Stimulated activated naive CD8-positive, alpha-beta T cell treated with anti-CD3 and anti-CD28 coated beads, Interleukin-15, amount 100 ng/mL, for 72 hours (primary cell): ENCODE measurements at regions not wholly inside any gene's neighbourhood (a gene's known extent, or its start where the extent isn't known, plus 50 kb on each side); places are given as distances from the start of the nearest gene placed in this dataset.
"Not testable (repeated sequence)": the region's sequence is repeated elsewhere in the genome, so short reads cannot be mapped to it uniquely, and the experiment has no call there.

Experiments
- ATAC-seq: fragments of 150-1000 bp; cut with Tn5 transposase; 2 replicates; pipeline ENCODE4 v1.10.0; 2021; ENCODE audit warnings: mild to moderate bottlenecking, moderate library complexity
- DNase-seq, 2 donors: peaks; one replicate each; pipeline ENCODE4 v3.0.0; 2021 to 2022
- H3K27ac Mint-ChIP-seq, 2 donors: one replicate each; pipeline ENCODE4 v1.8.0; 2022; ENCODE audit warnings: mild to moderate bottlenecking in 2 of 2, mixed read lengths in 2 of 2, moderate library complexity in 2 of 2
- H3K27me3 Mint-ChIP-seq: one replicate; pipeline ENCODE4 v1.8.0; 2022; ENCODE audit warnings: mixed read lengths
- H3K4me1 Mint-ChIP-seq: one replicate; pipeline ENCODE4 v1.8.0; 2022; ENCODE audit warnings: mild to moderate bottlenecking, mixed read lengths
- H3K4me3 Mint-ChIP-seq, 2 donors: one replicate each; pipeline ENCODE4 v1.8.0; 2022; ENCODE audit warnings: mild to moderate bottlenecking in 2 of 2, mixed read lengths in 2 of 2, moderate library complexity in 1 of 2
- H3K9me3 Mint-ChIP-seq, 2 donors: one replicate each; pipeline ENCODE4 v1.8.0; 2022; ENCODE audit warnings: mixed read lengths in 2 of 2

- no peaks in the 10 kb centered on the region for H3K27me3 Mint-ChIP-seq
- no peak overlapping the region for H3K27ac Mint-ChIP-seq
- no peak for DNase-seq
- no peak overlapping the region for H3K4me3 Mint-ChIP-seq
- no peak for ATAC-seq
- no peaks in the 10 kb centered on the region for H3K4me1 Mint-ChIP-seq
- H3K9me3 Mint-ChIP-seq = peaks cover 0 to 15% of the 10 kb centered on the region in 2 donors
Measured at GRCh38 chr14:26332966-26333365, 264.9 kb downstream of the NOVA1 start.

- ATAC-seq = no peak
- no peak for DNase-seq
- Mint-ChIP-seq H3K4me3 (no peak overlapping the region), H3K27ac (no peak overlapping the region), H3K27me3 (no peaks in the 10 kb centered on the region), H3K4me1 (no peaks in the 10 kb centered on the region), H3K9me3 (peaks cover 0 to 15% of the 10 kb centered on the region in 2 donors)
Measured at GRCh38 chr14:26330982-26331381, 266.9 kb downstream of the NOVA1 start.

GRCh38 chr14:26328791-26329190 lies 269.0 kb downstream of the NOVA1 start:
- no peak overlapping the region for H3K27ac Mint-ChIP-seq
- H3K27me3 Mint-ChIP-seq = no peaks in the 10 kb centered on the region
- H3K4me3 Mint-ChIP-seq = no peak overlapping the region
- H3K9me3 Mint-ChIP-seq = peaks cover 0 to 15% of the 10 kb centered on the region in 2 donors
- ATAC-seq (no peak), DNase-seq (no peak)
- no peaks in the 10 kb centered on the region for H3K4me1 Mint-ChIP-seq

GRCh38 chr14:26323869-26324268 lies 274.0 kb downstream of the NOVA1 start:
- Mint-ChIP-seq H3K27me3 (no peaks in the 10 kb centered on the region), H3K27ac (no peak overlapping the region), H3K4me1 (no peaks in the 10 kb centered on the region), H3K4me3 (no peak overlapping the region), H3K9me3 (peaks cover 0 to 5% of the 10 kb centered on the region in 2 donors)
- no peak for DNase-seq
- no peak for ATAC-seq

GRCh38 chr14:26320886-26321285 lies 276.9 kb downstream of the NOVA1 start:
- ATAC-seq = no peak
- Mint-ChIP-seq H3K9me3 (peaks cover 0 to 5% of the 10 kb centered on the region in 2 donors), H3K4me3 (no peak overlapping the region), H3K27me3 (no peaks in the 10 kb centered on the region), H3K27ac (no peak overlapping the region), H3K4me1 (no peaks in the 10 kb centered on the region)
- DNase-seq = no peak

GRCh38 chr14:26319139-26319864 lies 278.5 kb downstream of the NOVA1 start:
- ATAC-seq (no peak), DNase-seq (no peak)
- Mint-ChIP-seq H3K27me3 (no peaks in the 10 kb centered on the region), H3K4me1 (no peaks in the 10 kb centered on the region), H3K4me3 (no peak overlapping the region), H3K27ac (no peak overlapping the region), H3K9me3 (peaks cover 4 to 5% of the 10 kb centered on the region in 2 donors)

GRCh38 chr14:26304056-26304455 lies 293.8 kb downstream of the NOVA1 start:
- Mint-ChIP-seq H3K9me3 (peaks cover 18 to 35% of the 10 kb centered on the region in 2 donors), H3K4me3 (no peak overlapping the region), H3K4me1 (no peaks in the 10 kb centered on the region), H3K27ac (no peak overlapping the region), H3K27me3 (no peaks in the 10 kb centered on the region)
- ATAC-seq (no peak), DNase-seq (no peak)

- H3K27me3 Mint-ChIP-seq = no peaks in the 10 kb centered on the region
- no peaks in the 10 kb centered on the region for H3K4me1 Mint-ChIP-seq
- ATAC-seq (no peak), DNase-seq (no peak)
- peaks cover 12 to 27% of the 10 kb centered on the region in 2 donors for H3K9me3 Mint-ChIP-seq
- H3K4me3 Mint-ChIP-seq = no peak overlapping the region
- no peak overlapping the region for H3K27ac Mint-ChIP-seq
Measured at GRCh38 chr14:26293909-26294308, 303.9 kb downstream of the NOVA1 start.

GRCh38 chr14:26289891-26290486 lies 307.8 kb downstream of the NOVA1 start:
- Mint-ChIP-seq H3K27me3 (no peaks in the 10 kb centered on the region), H3K4me3 (no peak overlapping the region), H3K27ac (no peak overlapping the region), H3K4me1 (no peaks in the 10 kb centered on the region), H3K9me3 (peaks cover 12 to 25% of the 10 kb centered on the region in 2 donors)
- ATAC-seq (no peak), DNase-seq (no peak)

- Mint-ChIP-seq H3K27ac (no peak overlapping the region), H3K27me3 (no peaks in the 10 kb centered on the region), H3K4me3 (no peak overlapping the region), H3K9me3 (peaks cover 3 to 13% of the 10 kb centered on the region in 2 donors), H3K4me1 (no peaks in the 10 kb centered on the region)
- no peak for DNase-seq
- ATAC-seq = no peak
Measured at GRCh38 chr14:26286913-26287205, 311.0 kb downstream of the NOVA1 start.

GRCh38 chr14:26286081-26286912 lies 311.5 kb downstream of the NOVA1 start:
- DNase-seq = no peak
- H3K4me3 Mint-ChIP-seq = no peak overlapping the region

GRCh38 chr14:26282578-26282977 lies 315.3 kb downstream of the NOVA1 start:
- Mint-ChIP-seq H3K27me3 (no peaks in the 10 kb centered on the region), H3K27ac (no peak overlapping the region), H3K4me1 (no peaks in the 10 kb centered on the region), H3K4me3 (no peak overlapping the region), H3K9me3 (peaks cover 0 to 5% of the 10 kb centered on the region in 2 donors)
- DNase-seq = no peak
- ATAC-seq = no peak

More at GRCh38 chr14:26286081-26286912, 311.5 kb downstream of the NOVA1 start:
- Mint-ChIP-seq H3K27me3 (no peaks in the 10 kb centered on the region), H3K9me3 (peaks cover 0 to 7% of the 10 kb centered on the region in 2 donors), H3K27ac (no peak overlapping the region), H3K4me1 (no peaks in the 10 kb centered on the region)
- ATAC-seq = no peak

- not testable (repeated sequence) for H3K9me3 Mint-ChIP-seq, H3K27me3 Mint-ChIP-seq, H3K4me1 Mint-ChIP-seq, DNase-seq, ATAC-seq, H3K4me3 Mint-ChIP-seq
- H3K27ac Mint-ChIP-seq = peak overlapping the region in 1 of 2 donors; percentile 71
Measured at GRCh38 chr14:26282011-26282410, 315.8 kb downstream of the NOVA1 start.

- no peak for DNase-seq
- H3K27ac Mint-ChIP-seq = peak overlapping the region in 1 of 2 donors; percentile 71
- ATAC-seq = no peak
- no peaks in the 10 kb centered on the region for H3K27me3 Mint-ChIP-seq
- H3K4me1 Mint-ChIP-seq = no peaks in the 10 kb centered on the region
- H3K4me3 Mint-ChIP-seq = no peak overlapping the region
- H3K9me3 Mint-ChIP-seq = peaks cover 0 to 5% of the 10 kb centered on the region in 2 donors
Measured at GRCh38 chr14:26281280-26281998, 316.4 kb downstream of the NOVA1 start.

GRCh38 chr14:26276757-26277156 lies 321.1 kb downstream of the NOVA1 start:
- H3K27me3 Mint-ChIP-seq = no peaks in the 10 kb centered on the region
- H3K9me3 Mint-ChIP-seq = peaks cover 12 to 16% of the 10 kb centered on the region in 2 donors
- no peak for DNase-seq
- no peak overlapping the region for H3K27ac Mint-ChIP-seq
- no peak for ATAC-seq
- H3K4me1 Mint-ChIP-seq = no peaks in the 10 kb centered on the region
- H3K4me3 Mint-ChIP-seq = no peak overlapping the region
